ENCODE measurements at regions not wholly inside any gene's neighbourhood (a gene's known extent, or its start where the extent isn't known, plus 50 kb on each side); places are given as distances from the start of the nearest gene placed in this dataset.
A peak's percentile ranks its signal among the peaks of the same experiment; 100 is the strongest.

DNA sequence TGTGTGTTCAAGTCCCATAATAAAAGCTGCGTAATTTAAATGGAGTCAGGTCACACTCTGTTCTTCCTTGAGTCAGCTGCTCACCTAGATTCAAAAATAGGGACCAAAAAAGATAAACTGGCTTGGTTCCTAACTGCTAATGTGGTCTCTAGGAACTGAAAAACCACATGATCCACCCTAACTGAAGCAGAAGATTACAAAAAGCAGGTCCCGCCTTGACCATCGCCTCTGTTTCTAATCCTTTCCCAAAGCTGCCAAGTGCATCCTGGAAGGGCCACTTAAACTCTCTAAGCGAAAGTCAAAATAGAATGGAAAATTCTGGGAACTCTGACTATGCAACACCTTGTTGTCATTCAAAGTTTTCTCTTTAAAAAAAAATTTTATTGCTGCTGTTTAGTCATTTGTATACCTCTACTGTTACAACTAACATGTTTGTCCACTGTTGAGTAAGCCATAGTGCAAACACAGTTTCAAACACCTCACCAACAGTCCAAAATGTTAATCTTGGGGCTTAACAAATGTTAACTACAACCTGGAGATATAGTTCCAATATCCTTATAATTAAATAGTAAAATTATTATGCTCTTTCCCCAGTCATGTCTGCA, 88.9 kb upstream of the THBS1 start:
- 30 to 45% methylated on average over 4 of the region's 4 CpGs for WGBS, 2 donors
- DNase-seq: no peak
- H3K4me3 ChIP-seq: no peak overlapping the region
- TF ChIP-seq, protein P1, sequence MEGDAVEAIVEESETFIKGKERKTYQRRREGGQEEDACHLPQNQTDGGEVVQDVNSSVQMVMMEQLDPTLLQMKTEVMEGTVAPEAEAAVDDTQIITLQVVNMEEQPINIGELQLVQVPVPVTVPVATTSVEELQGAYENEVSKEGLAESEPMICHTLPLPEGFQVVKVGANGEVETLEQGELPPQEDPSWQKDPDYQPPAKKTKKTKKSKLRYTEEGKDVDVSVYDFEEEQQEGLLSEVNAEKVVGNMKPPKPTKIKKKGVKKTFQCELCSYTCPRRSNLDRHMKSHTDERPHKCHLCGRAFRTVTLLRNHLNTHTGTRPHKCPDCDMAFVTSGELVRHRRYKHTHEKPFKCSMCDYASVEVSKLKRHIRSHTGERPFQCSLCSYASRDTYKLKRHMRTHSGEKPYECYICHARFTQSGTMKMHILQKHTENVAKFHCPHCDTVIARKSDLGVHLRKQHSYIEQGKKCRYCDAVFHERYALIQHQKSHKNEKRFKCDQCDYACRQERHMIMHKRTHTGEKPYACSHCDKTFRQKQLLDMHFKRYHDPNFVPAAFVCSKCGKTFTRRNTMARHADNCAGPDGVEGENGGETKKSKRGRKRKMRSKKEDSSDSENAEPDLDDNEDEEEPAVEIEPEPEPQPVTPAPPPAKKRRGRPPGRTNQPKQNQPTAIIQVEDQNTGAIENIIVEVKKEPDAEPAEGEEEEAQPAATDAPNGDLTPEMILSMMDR (IDR thresholded peaks at IDR 0.05): no peak
- no peaks in the 10 kb centered on the region for H3K36me3 ChIP-seq
- H3K9me3 ChIP-seq: no peaks in the 10 kb centered on the region
- ATAC-seq: peak in 7 of 8 donors; percentile 34 to 84 (median 68)
- peaks cover 0 to 78% (median 40%) of the 10 kb centered on the region in 9 donors for H3K4me1 ChIP-seq
- no peaks in the 10 kb centered on the region for H3K27me3 ChIP-seq
- H3K27ac ChIP-seq: peak overlapping the region; percentile 32 to 85 (median 76)
- intact Hi-C loops (cut with DNase I): loop anchor here in 3 of 10 donors (2.0 to 10.0 kb wide), 4 partner anchors 59 to 277 kb away; no protein-coding TSS in a partner anchor

DNA sequence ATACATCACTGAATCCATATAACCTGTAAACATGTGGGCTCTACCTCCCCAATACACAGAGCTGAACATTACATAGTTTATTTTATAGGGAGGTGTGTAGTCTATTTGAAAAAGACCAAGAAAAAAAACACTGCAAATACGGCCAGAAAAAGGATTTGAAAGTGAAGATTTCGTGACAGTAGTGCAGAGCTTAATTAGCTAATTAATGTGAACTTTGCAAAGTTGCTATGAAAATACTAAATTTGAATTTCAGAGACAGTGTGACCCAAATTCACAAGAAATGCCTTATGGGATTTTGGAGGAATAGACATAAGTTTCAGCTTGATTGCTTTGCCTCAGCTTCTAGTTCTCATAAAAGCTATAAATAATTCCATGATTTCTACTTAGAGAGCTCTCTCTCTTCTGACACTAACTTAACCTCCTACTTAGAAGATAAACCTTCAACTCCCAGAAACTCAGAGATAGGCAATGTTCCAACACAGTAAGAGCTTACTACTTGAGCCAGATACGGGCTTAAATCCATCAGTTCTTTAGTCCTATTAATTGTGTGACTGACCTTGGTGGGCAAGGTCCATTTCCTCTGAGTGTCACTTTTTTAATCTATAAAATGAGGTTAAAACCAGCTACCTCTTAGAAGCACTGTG, 87.3 kb upstream of the THBS1 start:
- H3K27ac ChIP-seq: peak overlapping the region in 3 of 10 donors; percentile 8 to 78 (median 57)
- H3K9me3 ChIP-seq: no peaks in the 10 kb centered on the region
- intact Hi-C loops (cut with DNase I): loop anchor here in 3 of 10 donors (5.0 to 10.0 kb wide), 3 partner anchors 61 to 279 kb away; no protein-coding TSS in a partner anchor
- no peak overlapping the region for H3K4me3 ChIP-seq
- H3K36me3 ChIP-seq: no peaks in the 10 kb centered on the region
- 60 to 62% methylated on average over 3 of the region's 3 CpGs for WGBS, 2 donors
- DNase-seq: no peak
- peaks cover 0 to 71% (median 32%) of the 10 kb centered on the region in 9 donors for H3K4me1 ChIP-seq
- TF ChIP-seq, protein P1 (IDR thresholded peaks at IDR 0.05): no peak
- no peak for ATAC-seq
- H3K27me3 ChIP-seq: no peaks in the 10 kb centered on the region

DNA sequence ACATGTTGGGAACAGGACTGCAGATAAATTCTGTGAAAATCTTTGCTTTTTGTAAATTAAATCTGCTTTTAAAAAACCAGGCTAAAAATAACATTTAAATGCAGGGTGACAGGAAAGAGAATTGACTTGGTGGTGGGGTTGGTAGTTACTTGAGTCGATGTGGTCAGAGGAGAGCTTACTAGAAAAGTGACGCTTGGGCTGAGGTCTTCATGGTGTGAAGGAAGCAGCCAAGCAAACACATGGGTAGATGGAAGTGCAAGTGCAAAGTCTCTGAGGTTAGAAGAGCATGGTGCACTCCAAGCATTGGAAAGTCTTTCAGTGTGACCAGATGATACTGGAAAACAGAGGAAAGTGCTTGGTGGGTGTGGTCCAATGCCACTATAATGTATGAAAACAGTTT, 86.4 kb upstream of the THBS1 start:
- no peak for ATAC-seq
- Histone ChIP-seq H3K4me1 (peaks cover 0 to 65% (median 25%) of the 10 kb centered on the region in 9 donors), H3K9me3 (no peaks in the 10 kb centered on the region), H3K27ac (no peak overlapping the region), H3K4me3 (no peak overlapping the region), H3K36me3 (no peaks in the 10 kb centered on the region), H3K27me3 (no peaks in the 10 kb centered on the region)
- intact Hi-C loops (cut with DNase I): loop anchor here in 3 of 10 donors (5.0 to 10.0 kb wide), 3 partner anchors 62 to 280 kb away; no protein-coding TSS in a partner anchor
- TF ChIP-seq, protein P1 (IDR thresholded peaks at IDR 0.05): no peak
- 90 to 95% methylated on average over 2 of the region's 2 CpGs for WGBS, 2 donors
- DNase-seq: no peak

DNA sequence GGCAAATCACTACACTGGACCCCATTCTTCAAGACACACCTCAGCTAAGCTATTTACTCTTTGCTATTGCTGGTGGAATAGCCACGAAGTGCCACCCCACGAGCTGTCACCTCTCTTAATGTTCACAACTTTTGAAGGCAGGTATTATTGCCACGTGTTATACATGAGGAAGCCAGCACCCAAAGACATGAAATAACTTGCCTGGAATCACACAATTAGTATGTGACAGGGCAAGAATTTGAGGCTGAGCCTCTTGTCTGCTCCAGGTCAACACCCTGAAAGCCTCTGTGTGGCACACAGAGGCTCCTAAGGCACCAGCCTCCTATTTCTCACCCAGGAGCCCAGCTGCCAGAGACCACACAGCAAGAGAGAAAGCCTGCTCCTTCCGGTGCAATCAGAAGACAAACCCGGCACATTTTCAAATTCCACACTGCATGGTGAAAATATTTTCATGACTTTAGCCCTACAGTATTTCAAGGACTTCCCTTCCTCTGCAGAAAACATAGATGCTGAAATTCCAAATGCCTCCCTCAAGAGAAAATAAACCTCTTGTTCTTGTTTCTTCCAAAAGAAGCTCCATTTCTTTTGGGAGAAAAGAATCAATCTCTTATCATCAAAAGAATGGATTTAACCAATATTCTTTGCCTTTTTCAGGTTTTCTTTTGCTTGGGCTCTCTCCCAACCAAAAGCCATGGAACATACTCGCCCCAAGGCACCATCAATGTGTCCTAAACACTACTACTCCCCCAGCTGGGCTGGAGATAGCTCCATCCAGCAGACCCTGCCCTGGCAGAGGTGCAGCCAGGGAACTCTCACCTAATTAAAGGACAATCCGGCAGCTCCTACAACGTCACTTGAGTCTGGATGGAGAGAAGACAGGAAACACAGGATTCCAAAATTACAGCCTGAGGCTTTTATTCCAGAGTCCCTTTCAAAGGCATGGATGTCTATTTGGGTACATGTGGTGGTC, 84.7 kb upstream of the THBS1 start:
- ATAC-seq: no peak
- WGBS, 2 donors: 47 to 50% methylated on average over 8 of the region's 8 CpGs
- no peak overlapping the region for H3K4me3 ChIP-seq
- TF ChIP-seq, protein P1 (IDR thresholded peaks at IDR 0.05): no peak
- no peaks in the 10 kb centered on the region for H3K27me3 ChIP-seq
- no peak for DNase-seq
- H3K9me3 ChIP-seq: no peaks in the 10 kb centered on the region
- no peaks in the 10 kb centered on the region for H3K36me3 ChIP-seq
- intact Hi-C loops (cut with DNase I): loop anchor here in 1 of 10 donors (5.0 to 10.0 kb wide), 2 partner anchors 81 to 281 kb away; no protein-coding TSS in a partner anchor
- H3K4me1 ChIP-seq: peaks cover 0 to 49% (median 25%) of the 10 kb centered on the region in 9 donors
- H3K27ac ChIP-seq: peak overlapping the region in 5 of 10 donors; percentile 11 to 36 (median 28)

All from heart right ventricle (tissue), 16 donors.